ENCODE measurements at regions not wholly inside any gene's neighbourhood (a gene's known extent, or its start where the extent isn't known, plus 50 kb on each side); places are given as distances from the start of the nearest gene placed in this dataset.
"Not testable (repeated sequence)": the region's sequence is repeated elsewhere in the genome, so short reads cannot be mapped to it uniquely, and the experiment has no call there.

DNA sequence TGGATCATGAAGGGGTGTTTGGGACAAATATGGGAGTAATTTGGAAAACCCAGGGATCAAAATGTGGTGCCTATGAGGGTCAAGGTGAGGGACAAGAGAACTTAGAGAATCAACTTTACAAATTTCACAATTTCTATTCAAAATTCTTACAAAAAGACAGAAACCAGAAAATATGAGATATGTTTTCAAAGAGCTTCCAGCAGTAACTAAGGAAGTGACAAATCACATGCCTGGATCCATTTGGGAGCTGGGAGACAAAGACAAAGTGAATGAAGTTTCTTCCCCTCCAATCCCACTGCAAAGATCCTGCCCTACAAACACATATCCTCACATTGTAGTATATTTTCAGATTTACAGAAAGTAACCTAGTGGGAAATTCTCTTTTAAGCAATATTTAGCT, 235.0 kb upstream of the VLDLR start:
- FAIRE-seq: no peak
- DNase-seq (ENCODE audit: low read depth): no peak
- H3K36me3 ChIP-seq (ENCODE audit: control insufficient read depth, insufficient read depth, low read length): no peaks in the 10 kb centered on the region
- no peak for TF ChIP-seq CTCF (IDR thresholded peaks at IDR 0.05; ENCODE audit: insufficient read depth, low read length, severe bottlenecking)
- H3K4me3 ChIP-seq (ENCODE audit: low read depth, low read length): no peak overlapping the region
- no peaks in the 10 kb centered on the region for H3K27me3 ChIP-seq (ENCODE audit: control insufficient read depth, insufficient read depth, low read length)

DNA sequence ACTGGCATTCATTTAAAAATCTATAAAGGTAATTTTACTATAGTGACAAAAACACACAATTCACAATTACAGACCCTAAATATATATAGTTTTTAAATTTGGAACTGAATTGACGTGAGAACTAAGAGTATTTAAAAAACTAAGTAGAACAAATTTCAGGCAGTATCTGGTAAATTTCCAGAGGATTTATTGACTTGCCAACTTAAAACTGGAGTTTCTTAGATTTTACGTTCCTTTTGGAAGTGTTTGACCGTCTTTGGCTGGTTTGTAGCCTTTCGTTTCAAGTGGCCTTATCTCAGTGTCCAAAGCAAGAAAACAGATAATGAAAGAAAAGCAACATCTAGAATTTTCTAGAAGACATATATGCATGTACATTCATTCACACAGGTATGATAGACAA, 234.4 kb upstream of the VLDLR start:
- no peaks in the 10 kb centered on the region for H3K27me3 ChIP-seq (ENCODE audit: control insufficient read depth, insufficient read depth, low read length)

GRCh38 chr9:2389404-2389803, 232.2 kb upstream of the VLDLR start:
- no peak overlapping the region for H3K4me3 ChIP-seq (ENCODE audit: low read depth, low read length)
- DNase-seq (ENCODE audit: low read depth): no peak
- H3K27me3 ChIP-seq (ENCODE audit: control insufficient read depth, insufficient read depth, low read length): no peaks in the 10 kb centered on the region
- no peak for FAIRE-seq
- no peaks in the 10 kb centered on the region for H3K36me3 ChIP-seq (ENCODE audit: control insufficient read depth, insufficient read depth, low read length)
- TF ChIP-seq CTCF (IDR thresholded peaks at IDR 0.05; ENCODE audit: insufficient read depth, low read length, severe bottlenecking): no peak

More for the DNA sequence above, 234.4 kb upstream of the VLDLR start:
- no peak for FAIRE-seq
- Histone ChIP-seq H3K36me3 (ENCODE audit: control insufficient read depth, insufficient read depth, low read length) (no peaks in the 10 kb centered on the region), H3K4me3 (ENCODE audit: low read depth, low read length) (no peak overlapping the region)
- no peak for DNase-seq (ENCODE audit: low read depth)
- TF ChIP-seq CTCF (IDR thresholded peaks at IDR 0.05; ENCODE audit: insufficient read depth, low read length, severe bottlenecking): no peak

DNA sequence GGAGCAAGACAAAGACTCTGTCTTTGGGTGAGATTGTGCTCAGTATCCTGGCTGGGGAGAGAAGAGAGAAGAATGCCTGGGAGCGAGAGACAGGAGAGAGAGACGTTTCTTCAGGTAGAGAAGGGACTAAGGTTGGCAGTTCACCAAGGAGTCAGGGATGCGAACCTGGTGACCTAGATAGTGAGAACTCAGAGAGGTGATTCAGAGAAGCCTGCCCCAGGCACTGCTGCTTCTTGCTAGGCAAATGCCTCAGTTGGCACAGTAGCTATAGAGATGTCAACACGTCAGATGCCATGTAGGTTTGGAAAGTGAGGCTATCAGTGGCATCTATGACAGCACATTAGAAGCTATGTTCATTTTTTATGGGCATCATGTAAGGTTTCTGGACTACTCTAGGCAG, 231.6 kb upstream of the VLDLR start:
- H3K27me3 ChIP-seq (ENCODE audit: control insufficient read depth, insufficient read depth, low read length): no peaks in the 10 kb centered on the region
- H3K4me3 ChIP-seq (ENCODE audit: low read depth, low read length): no peak overlapping the region
- FAIRE-seq (peak; percentile 62), DNase-seq (ENCODE audit: low read depth) (peak; percentile 77)
- H3K36me3 ChIP-seq (ENCODE audit: control insufficient read depth, insufficient read depth, low read length): no peaks in the 10 kb centered on the region
- TF ChIP-seq CTCF (IDR thresholded peaks at IDR 0.05; ENCODE audit: insufficient read depth, low read length, severe bottlenecking): no peak

GRCh38 chr9:2391509-2392132, 230.0 kb upstream of the VLDLR start:
- not testable (repeated sequence) for H3K4me3 ChIP-seq (ENCODE audit: low read depth, low read length); FAIRE-seq; H3K36me3 ChIP-seq (ENCODE audit: control insufficient read depth, insufficient read depth, low read length); DNase-seq (ENCODE audit: low read depth); H3K27me3 ChIP-seq (ENCODE audit: control insufficient read depth, insufficient read depth, low read length)

GRCh38 chr9:2394087-2394741, 227.4 kb upstream of the VLDLR start:
- not testable (repeated sequence) for DNase-seq (ENCODE audit: low read depth); H3K27me3 ChIP-seq (ENCODE audit: control insufficient read depth, insufficient read depth, low read length); H3K36me3 ChIP-seq (ENCODE audit: control insufficient read depth, insufficient read depth, low read length); FAIRE-seq; H3K4me3 ChIP-seq (ENCODE audit: low read depth, low read length)
